ENCODE measurements at regions not wholly inside any gene's neighbourhood (a gene's known extent, or its start where the extent isn't known, plus 50 kb on each side); places are given as distances from the start of the nearest gene placed in this dataset.
A peak's percentile ranks its signal among the peaks of the same experiment; 100 is the strongest.

GRCh38 chr3:14590569-14590968 is 50.4 kb upstream of the GRIP2 start:
- DNase-seq = no peak

- DNase-seq = no peak
Measured at GRCh38 chr3:14592390-14592789, 52.2 kb upstream of the GRIP2 start.

GRCh38 chr3:14592836-14593235 is 52.7 kb upstream of the GRIP2 start:
- no peak for DNase-seq

GRCh38 chr3:14594234-14594633 is 54.1 kb upstream of the GRIP2 start:
- DNase-seq = no peak

- DNase-seq = no peak
Measured at GRCh38 chr3:14595561-14595960, 55.4 kb upstream of the GRIP2 start.

GRCh38 chr3:14597266-14597665 is 54.3 kb upstream of the CCDC174 start:
- DNase-seq = no peak

GRCh38 chr3:14598143-14598569 is 53.4 kb upstream of the CCDC174 start:
- peak; percentile 21 for DNase-seq

- no peak for DNase-seq
Measured at GRCh38 chr3:14599488-14599887, 52.1 kb upstream of the CCDC174 start.

DNA sequence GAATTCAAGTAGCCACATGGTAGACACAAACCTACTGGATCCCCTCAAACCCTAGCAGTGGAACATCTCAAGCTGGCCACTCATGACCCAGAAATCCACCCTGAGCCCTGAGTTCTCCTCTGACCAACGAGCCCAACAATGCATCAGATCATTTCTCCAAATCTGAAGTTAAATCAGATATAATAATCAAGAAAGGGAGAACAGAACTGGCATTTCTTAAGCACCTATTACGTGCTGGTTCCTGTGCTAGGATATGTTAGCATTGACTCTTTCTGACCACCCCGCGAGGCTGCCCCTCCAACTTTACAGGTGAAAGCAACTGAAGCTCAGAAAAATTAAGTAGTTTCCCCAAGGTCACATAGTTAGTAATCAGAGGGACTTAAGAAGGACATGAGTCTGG is 51.5 kb upstream of the CCDC174 start:
- DNase-seq = no peak

- no peak for DNase-seq
Measured at GRCh38 chr3:14600856-14601610, 50.5 kb upstream of the CCDC174 start.

GRCh38 chr3:14601692-14602005 is 49.9 kb upstream of the CCDC174 start:
- no peak for DNase-seq
